GM10248 (cell line): ENCODE measurements at regions not wholly inside any gene's neighbourhood (a gene's known extent, or its start where the extent isn't known, plus 50 kb on each side); places are given as distances from the start of the nearest gene placed in this dataset.

Experiments
- CTCF ChIA-PET: fragments of 300-600 bp; sonication (Branson Sonifier 250); formaldehyde crosslinking; extraction: SDS; loops from one replicate; lab custom pipeline; 2021; ENCODE audit warnings: antibody characterized with exemption; lab: Yijun Ruan, JAX
- POLR2A ChIA-PET: fragments of 350-650 bp; sonication (Branson Sonifier 250); formaldehyde crosslinking; extraction: SDS; loops from one replicate; lab custom pipeline; 2020; ENCODE audit warnings: antibody characterized with exemption; lab: Yijun Ruan, JAX
- DNase-seq: peaks from one replicate; pipeline ENCODE4 v3.0.0; 2012; ENCODE audit errors: extremely low spot score
- CTCF ChIP-seq: IDR thresholded peaks from 2 replicates; pipeline ENCODE4 v1.5.1; 2012; ENCODE audit warnings: mild to moderate bottlenecking, low read depth; ENCODE audit errors: extremely low read depth, missing control alignments, control extremely low read depth

- no peak for DNase-seq
- TF ChIP-seq CTCF = no peak
- ChIA-PET POLR2A (no interaction called here), CTCF (interaction anchor here (1.5 kb wide), 1 partner anchor 9 kb away, joined by 13 read pairs; no protein-coding TSS in a partner anchor)
These were observed 422.1 kb downstream of the COG6 start for GRCh38 chr13:40077396-40078027.

GRCh38 chr13:40079721-40080120, 424.3 kb downstream of the COG6 start:
- TF ChIP-seq CTCF = no peak
- no peak for DNase-seq
- CTCF ChIA-PET = interaction anchor here (0.9 to 1.3 kb wide), 2 partner anchors 11 to 603 kb away, joined by 3 to 8 read pairs; no protein-coding TSS in a partner anchor
- POLR2A ChIA-PET = no interaction called here

- ChIA-PET CTCF (interaction anchor here (0.9 to 1.3 kb wide), 2 partner anchors 12 to 602 kb away, joined by 3 to 8 read pairs; no protein-coding TSS in a partner anchor), POLR2A (no interaction called here)
- no peak for DNase-seq
- TF ChIP-seq CTCF = no peak
These were observed 425.2 kb downstream of the COG6 start for GRCh38 chr13:40080676-40081075.

GRCh38 chr13:40082639-40083038, 427.2 kb downstream of the COG6 start:
- CTCF ChIA-PET = no interaction called here
- TF ChIP-seq CTCF = no peak
- no peak for DNase-seq
- POLR2A ChIA-PET = no interaction called here

- DNase-seq = no peak
- CTCF ChIA-PET = interaction anchor here (3.1 kb wide), 1 partner anchor 15 kb away, joined by 20 read pairs; no protein-coding TSS in a partner anchor
- POLR2A ChIA-PET = no interaction called here
- TF ChIP-seq CTCF = no peak
These were observed 428.4 kb downstream of the COG6 start for GRCh38 chr13:40083841-40084240.

GRCh38 chr13:40084934-40085333, 429.5 kb downstream of the COG6 start:
- CTCF ChIA-PET = interaction anchor here (1.2 to 3.1 kb wide), 3 partner anchors 9 to 16 kb away, joined by 3 to 20 read pairs (median 4); no protein-coding TSS in a partner anchor
- POLR2A ChIA-PET = no interaction called here
- DNase-seq = no peak
- no peak for TF ChIP-seq CTCF
